ENCODE measurements at regions not wholly inside any gene's neighbourhood (a gene's known extent, or its start where the extent isn't known, plus 50 kb on each side); places are given as distances from the start of the nearest gene placed in this dataset.

GRCh38 chrX:44470816-44471215, 71.8 kb downstream of the FUNDC1 start:
- no peak for DNase-seq (ENCODE audit: low read depth)

- no peak for DNase-seq (ENCODE audit: low read depth)
These were observed 79.8 kb downstream of the FUNDC1 start for GRCh38 chrX:44462850-44463249.

GRCh38 chrX:44459501-44459900, 83.2 kb downstream of the FUNDC1 start:
- DNase-seq (ENCODE audit: low read depth): no peak

GRCh38 chrX:44456685-44457084, 86.0 kb downstream of the FUNDC1 start:
- no peak for DNase-seq (ENCODE audit: low read depth)

GRCh38 chrX:44451056-44451455, 91.6 kb downstream of the FUNDC1 start:
- no peak for DNase-seq (ENCODE audit: low read depth)

GRCh38 chrX:44447214-44447613, 95.4 kb downstream of the FUNDC1 start:
- DNase-seq (ENCODE audit: low read depth): no peak

- no peak for DNase-seq (ENCODE audit: low read depth)
These were observed 96.5 kb upstream of the EFHC2 start for GRCh38 chrX:44440006-44440405.

- DNase-seq (ENCODE audit: low read depth): no peak
These were observed 95.8 kb upstream of the EFHC2 start for GRCh38 chrX:44439242-44439794.

GRCh38 chrX:44435047-44435446, 91.6 kb upstream of the EFHC2 start:
- no peak for DNase-seq (ENCODE audit: low read depth)

GRCh38 chrX:44433556-44433955, 90.1 kb upstream of the EFHC2 start:
- no peak for DNase-seq (ENCODE audit: low read depth)

- DNase-seq (ENCODE audit: low read depth): peak; percentile 20
These were observed 89.2 kb upstream of the EFHC2 start for GRCh38 chrX:44432641-44433040.

GRCh38 chrX:44431194-44431593, 87.7 kb upstream of the EFHC2 start:
- peak; percentile 23 for DNase-seq (ENCODE audit: low read depth)

GRCh38 chrX:44428989-44429627, 85.6 kb upstream of the EFHC2 start:
- no peak for DNase-seq (ENCODE audit: low read depth)

GRCh38 chrX:44422631-44423030, 79.2 kb upstream of the EFHC2 start:
- no peak for DNase-seq (ENCODE audit: low read depth)

- no peak for DNase-seq (ENCODE audit: low read depth)
These were observed 72.3 kb upstream of the EFHC2 start for GRCh38 chrX:44415639-44416386.

- DNase-seq (ENCODE audit: low read depth): no peak
These were observed 57.7 kb upstream of the EFHC2 start for GRCh38 chrX:44401151-44401550.

GRCh38 chrX:44400588-44400987, 57.1 kb upstream of the EFHC2 start:
- DNase-seq (ENCODE audit: low read depth): peak; percentile 78

- no peak for DNase-seq (ENCODE audit: low read depth)
These were observed 56.7 kb upstream of the EFHC2 start for GRCh38 chrX:44400161-44400560.

Data from HS-5 (cell line).